HK-2 (cell line): ENCODE measurements at regions not wholly inside any gene's neighbourhood (a gene's known extent, or its start where the extent isn't known, plus 50 kb on each side); places are given as distances from the start of the nearest gene placed in this dataset.

ENCODE experiments used
- DNase-seq: peaks from one replicate; pipeline ENCODE4 v3.0.0-alpha.2; 2018; ENCODE audit not compliant: unreplicated experiment

GRCh38 chr10:52688899-52689298 lies 83.7 kb downstream of the MBL2 start:
- no peak for DNase-seq

- no peak for DNase-seq
Measured at GRCh38 chr10:52696232-52696631, 76.4 kb downstream of the MBL2 start.

DNA sequence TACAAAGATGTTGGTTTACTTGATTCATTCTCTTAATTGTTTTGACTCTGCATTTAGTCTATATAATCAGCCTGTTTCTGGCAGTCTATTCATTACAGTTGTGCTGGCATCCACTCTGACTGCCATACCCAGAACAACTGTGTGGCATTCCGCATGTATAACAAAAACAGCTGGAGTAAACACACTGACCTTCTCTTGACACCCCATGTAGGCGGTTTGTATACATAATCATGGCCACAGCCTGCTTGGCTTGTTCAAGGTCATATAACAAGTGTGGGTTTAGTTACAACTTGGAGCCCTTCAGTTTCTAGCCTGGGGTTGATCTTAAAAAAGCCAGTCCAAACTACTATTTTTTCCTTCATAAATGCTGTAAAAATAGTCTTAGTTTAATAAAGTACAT lies 70.9 kb downstream of the MBL2 start:
- DNase-seq: no peak

- DNase-seq: no peak
Measured at GRCh38 chr10:52703451-52703850, 69.1 kb downstream of the MBL2 start.

DNA sequence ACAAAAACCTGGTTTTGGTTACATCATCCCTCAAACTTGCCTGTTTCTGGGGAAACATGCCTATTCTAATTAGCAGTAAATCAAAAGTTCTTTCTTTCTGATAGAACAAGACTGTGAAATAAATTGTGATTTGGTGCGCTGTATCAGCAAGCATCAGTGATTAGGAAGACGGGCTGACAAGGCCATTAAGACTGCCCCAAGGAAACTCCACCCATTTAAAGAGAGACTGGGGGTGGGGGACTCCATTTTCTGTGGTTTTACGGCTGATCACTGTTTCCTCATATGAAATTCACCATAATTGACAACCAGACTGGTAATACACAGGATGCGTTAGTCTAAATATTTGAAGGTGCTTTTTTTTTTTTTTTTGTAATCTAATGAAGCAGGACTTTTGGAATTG lies 68.7 kb downstream of the MBL2 start:
- DNase-seq: no peak

GRCh38 chr10:52706332-52707070 lies 66.1 kb downstream of the MBL2 start:
- no peak for DNase-seq
